SK-N-SH (cell line): ENCODE measurements at regions not wholly inside any gene's neighbourhood (a gene's known extent, or its start where the extent isn't known, plus 50 kb on each side); places are given as distances from the start of the nearest gene placed in this dataset.

Source experiments
- CHD2 ChIP-seq: fragments of 150-350 bp; IDR thresholded peaks from 2 replicates; pipeline ENCODE4 v1.6.1; 2018; ENCODE audit warnings: low read length; ENCODE audit not compliant: partially characterized antibody
- GABPA ChIP-seq: IDR thresholded peaks from 2 replicates; pipeline ENCODE4 v1.4.0; 2012; ENCODE audit warnings: low read depth, mild to moderate bottlenecking
- POLR2AphosphoS5 ChIP-seq: IDR thresholded peaks from 2 replicates; pipeline ENCODE4 v1.6.1; 2012; ENCODE audit warnings: low read depth, low read length
- TF ChIP-seq, protein P1 (sequence below): IDR thresholded peaks from 2 replicates; pipeline ENCODE4 v1.6.1; 2012; ENCODE audit warnings: mild to moderate bottlenecking, low read depth, low read length, moderate library complexity
- TF ChIP-seq, protein P2 (sequence below): fragments of 200-600 bp; sonication (generic); IDR thresholded peaks from 2 replicates; pipeline ENCODE4 v1.6.1; 2017; ENCODE audit warnings: antibody characterized with exemption, mild to moderate bottlenecking, moderate library complexity

DNA sequence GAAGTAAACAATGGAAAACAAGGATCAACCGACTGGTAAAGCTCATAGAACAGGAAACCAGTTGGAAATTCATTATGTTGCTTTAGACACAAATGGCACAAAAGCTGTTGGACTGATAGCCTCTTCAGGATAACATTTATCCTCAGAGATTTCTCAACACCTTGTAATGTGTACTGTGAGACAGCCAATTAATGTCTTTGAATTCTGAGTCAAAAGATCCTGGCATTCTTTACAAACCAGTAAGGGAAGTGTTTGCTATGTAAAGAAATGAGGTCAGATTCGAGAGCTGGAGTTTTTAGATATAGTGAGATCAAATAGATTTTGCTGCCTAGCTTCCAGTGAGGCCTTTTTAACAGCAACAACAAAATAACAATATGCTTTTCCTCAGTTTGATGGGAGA lies 439.2 kb downstream of the C6orf118 start:
- TF ChIP-seq, protein P1, sequence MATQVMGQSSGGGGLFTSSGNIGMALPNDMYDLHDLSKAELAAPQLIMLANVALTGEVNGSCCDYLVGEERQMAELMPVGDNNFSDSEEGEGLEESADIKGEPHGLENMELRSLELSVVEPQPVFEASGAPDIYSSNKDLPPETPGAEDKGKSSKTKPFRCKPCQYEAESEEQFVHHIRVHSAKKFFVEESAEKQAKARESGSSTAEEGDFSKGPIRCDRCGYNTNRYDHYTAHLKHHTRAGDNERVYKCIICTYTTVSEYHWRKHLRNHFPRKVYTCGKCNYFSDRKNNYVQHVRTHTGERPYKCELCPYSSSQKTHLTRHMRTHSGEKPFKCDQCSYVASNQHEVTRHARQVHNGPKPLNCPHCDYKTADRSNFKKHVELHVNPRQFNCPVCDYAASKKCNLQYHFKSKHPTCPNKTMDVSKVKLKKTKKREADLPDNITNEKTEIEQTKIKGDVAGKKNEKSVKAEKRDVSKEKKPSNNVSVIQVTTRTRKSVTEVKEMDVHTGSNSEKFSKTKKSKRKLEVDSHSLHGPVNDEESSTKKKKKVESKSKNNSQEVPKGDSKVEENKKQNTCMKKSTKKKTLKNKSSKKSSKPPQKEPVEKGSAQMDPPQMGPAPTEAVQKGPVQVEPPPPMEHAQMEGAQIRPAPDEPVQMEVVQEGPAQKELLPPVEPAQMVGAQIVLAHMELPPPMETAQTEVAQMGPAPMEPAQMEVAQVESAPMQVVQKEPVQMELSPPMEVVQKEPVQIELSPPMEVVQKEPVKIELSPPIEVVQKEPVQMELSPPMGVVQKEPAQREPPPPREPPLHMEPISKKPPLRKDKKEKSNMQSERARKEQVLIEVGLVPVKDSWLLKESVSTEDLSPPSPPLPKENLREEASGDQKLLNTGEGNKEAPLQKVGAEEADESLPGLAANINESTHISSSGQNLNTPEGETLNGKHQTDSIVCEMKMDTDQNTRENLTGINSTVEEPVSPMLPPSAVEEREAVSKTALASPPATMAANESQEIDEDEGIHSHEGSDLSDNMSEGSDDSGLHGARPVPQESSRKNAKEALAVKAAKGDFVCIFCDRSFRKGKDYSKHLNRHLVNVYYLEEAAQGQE: no peak
- TF ChIP-seq POLR2AphosphoS5 (no peak), CHD2 (no peak), GABPA (no peak)
- TF ChIP-seq, protein P2, sequence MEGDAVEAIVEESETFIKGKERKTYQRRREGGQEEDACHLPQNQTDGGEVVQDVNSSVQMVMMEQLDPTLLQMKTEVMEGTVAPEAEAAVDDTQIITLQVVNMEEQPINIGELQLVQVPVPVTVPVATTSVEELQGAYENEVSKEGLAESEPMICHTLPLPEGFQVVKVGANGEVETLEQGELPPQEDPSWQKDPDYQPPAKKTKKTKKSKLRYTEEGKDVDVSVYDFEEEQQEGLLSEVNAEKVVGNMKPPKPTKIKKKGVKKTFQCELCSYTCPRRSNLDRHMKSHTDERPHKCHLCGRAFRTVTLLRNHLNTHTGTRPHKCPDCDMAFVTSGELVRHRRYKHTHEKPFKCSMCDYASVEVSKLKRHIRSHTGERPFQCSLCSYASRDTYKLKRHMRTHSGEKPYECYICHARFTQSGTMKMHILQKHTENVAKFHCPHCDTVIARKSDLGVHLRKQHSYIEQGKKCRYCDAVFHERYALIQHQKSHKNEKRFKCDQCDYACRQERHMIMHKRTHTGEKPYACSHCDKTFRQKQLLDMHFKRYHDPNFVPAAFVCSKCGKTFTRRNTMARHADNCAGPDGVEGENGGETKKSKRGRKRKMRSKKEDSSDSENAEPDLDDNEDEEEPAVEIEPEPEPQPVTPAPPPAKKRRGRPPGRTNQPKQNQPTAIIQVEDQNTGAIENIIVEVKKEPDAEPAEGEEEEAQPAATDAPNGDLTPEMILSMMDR: no peak
